GM23248 (cell line): ENCODE measurements at regions not wholly inside any gene's neighbourhood (a gene's known extent, or its start where the extent isn't known, plus 50 kb on each side); places are given as distances from the start of the nearest gene placed in this dataset.
"Not testable (repeated sequence)": the region's sequence is repeated elsewhere in the genome, so short reads cannot be mapped to it uniquely, and the experiment has no call there.

Source experiments
- EZH2 ChIP-seq: fragments of 200-600 bp; sonication (generic); IDR thresholded peaks from 2 replicates; pipeline ENCODE4 v1.6.1; 2018; ENCODE audit warnings: antibody characterized with exemption, mild to moderate bottlenecking; ENCODE audit not compliant: insufficient read depth, poor library complexity, severe bottlenecking
- EZH2phosphoT487 ChIP-seq: fragments of 200-600 bp; sonication (generic); IDR thresholded peaks from 2 replicates; pipeline ENCODE4 v1.6.1; 2018; ENCODE audit warnings: antibody characterized with exemption, moderate library complexity, mild to moderate bottlenecking, low read depth; ENCODE audit not compliant: insufficient read depth

DNA sequence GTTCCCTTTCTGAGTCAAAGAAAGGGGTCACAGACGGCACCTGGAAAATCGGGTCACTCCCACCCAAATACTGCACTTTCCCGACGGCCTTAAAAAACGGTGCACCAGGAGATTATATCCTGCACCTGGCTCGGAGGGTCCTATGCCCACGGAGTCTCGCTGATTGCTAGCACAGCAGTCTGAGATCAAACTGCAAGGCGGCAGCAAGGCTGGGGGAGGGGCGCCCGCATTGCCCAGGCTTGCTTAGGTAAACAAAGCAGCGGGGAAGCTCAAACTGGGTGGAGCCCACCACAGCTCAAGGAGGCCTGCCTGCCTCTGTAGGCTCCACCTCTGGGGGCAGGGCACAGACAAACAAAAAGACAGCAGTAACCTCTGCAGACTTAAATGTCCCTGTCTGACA lies 701.7 kb downstream of the RAPGEF2 start:
- TF ChIP-seq EZH2, EZH2phosphoT487: not testable (repeated sequence)
